Mucosa of rectum (tissue), 2 donors: ENCODE measurements at regions not wholly inside any gene's neighbourhood (a gene's known extent, or its start where the extent isn't known, plus 50 kb on each side); places are given as distances from the start of the nearest gene placed in this dataset.

Source experiments
- H3K27ac ChIP-seq, 2 donors: one replicate each; pipeline ENCODE4 v1.7.0; 2013; ENCODE audit warnings: inconsistent platforms in 2 of 2, low read depth in 2 of 2, low read length in 2 of 2
- H3K27me3 ChIP-seq, 2 donors: one replicate each; pipeline ENCODE4 v1.7.0; 2013; ENCODE audit warnings: low read length in 2 of 2; ENCODE audit not compliant: control insufficient read depth in 2 of 2, insufficient read depth in 2 of 2
- H3K36me3 ChIP-seq, 2 donors: one replicate each; pipeline ENCODE4 v1.7.0; 2013; ENCODE audit warnings: low read length in 2 of 2; ENCODE audit not compliant: control insufficient read depth in 2 of 2, insufficient read depth in 2 of 2
- H3K4me1 ChIP-seq, 2 donors: one replicate each; pipeline ENCODE4 v1.7.0; 2013; ENCODE audit warnings: low read length in 2 of 2, mild to moderate bottlenecking in 1 of 2; ENCODE audit not compliant: control insufficient read depth in 2 of 2, insufficient read depth in 2 of 2
- H3K4me3 ChIP-seq, 2 donors: one replicate each; pipeline ENCODE4 v1.7.0; 2013; ENCODE audit warnings: low read length in 2 of 2
- H3K9ac ChIP-seq, 2 donors: one replicate each; pipeline ENCODE4 v1.7.0; 2013; ENCODE audit warnings: low read length in 2 of 2, low read depth in 1 of 2, mild to moderate bottlenecking in 1 of 2
- H3K9me3 ChIP-seq, 2 donors: one replicate each; pipeline ENCODE4 v1.7.0; 2013; ENCODE audit warnings: low read length in 2 of 2; ENCODE audit not compliant: control insufficient read depth in 2 of 2
- donor health status: healthy.
- donor health status: Normal muscosa, but diverticular disease.

GRCh38 chr7:156207306-156207705 is 395.0 kb upstream of the SHH start:
- Histone ChIP-seq H3K9me3 (no peaks in the 10 kb centered on the region), H3K4me1 (no peaks in the 10 kb centered on the region), H3K27me3 (no peaks in the 10 kb centered on the region), H3K9ac (no peak overlapping the region), H3K36me3 (no peaks in the 10 kb centered on the region), H3K4me3 (no peak overlapping the region), H3K27ac (no peak overlapping the region)

GRCh38 chr7:156206174-156206573 is 393.9 kb upstream of the SHH start:
- no peaks in the 10 kb centered on the region for H3K27me3 ChIP-seq
- H3K4me3 ChIP-seq: no peak overlapping the region
- H3K27ac ChIP-seq: no peak overlapping the region
- H3K36me3 ChIP-seq: no peaks in the 10 kb centered on the region
- H3K9ac ChIP-seq: no peak overlapping the region
- H3K4me1 ChIP-seq: no peaks in the 10 kb centered on the region
- no peaks in the 10 kb centered on the region for H3K9me3 ChIP-seq

DNA sequence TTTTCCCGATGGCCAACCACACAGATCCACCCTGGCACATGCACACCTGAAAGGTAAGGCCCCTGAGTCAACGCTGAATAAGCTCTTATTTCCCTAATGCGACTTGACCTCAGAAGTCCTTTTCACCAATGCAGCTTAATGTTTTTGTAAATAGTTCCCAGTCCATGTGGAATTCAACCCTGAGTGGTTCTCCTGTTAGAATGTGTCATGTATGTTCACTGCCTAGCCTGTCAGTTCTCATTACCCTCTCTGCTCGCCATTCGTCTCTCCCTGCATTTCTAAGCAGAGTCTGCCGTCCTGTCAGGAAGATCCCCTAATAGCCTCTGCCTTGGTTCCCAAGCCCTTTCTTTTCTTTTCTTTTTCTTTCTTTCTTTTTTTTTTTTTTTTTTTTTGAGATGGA is 392.6 kb upstream of the SHH start:
- no peak overlapping the region for H3K27ac ChIP-seq
- no peaks in the 10 kb centered on the region for H3K36me3 ChIP-seq
- no peaks in the 10 kb centered on the region for H3K9me3 ChIP-seq
- no peaks in the 10 kb centered on the region for H3K4me1 ChIP-seq
- no peak overlapping the region for H3K9ac ChIP-seq
- no peaks in the 10 kb centered on the region for H3K27me3 ChIP-seq
- no peak overlapping the region for H3K4me3 ChIP-seq

DNA sequence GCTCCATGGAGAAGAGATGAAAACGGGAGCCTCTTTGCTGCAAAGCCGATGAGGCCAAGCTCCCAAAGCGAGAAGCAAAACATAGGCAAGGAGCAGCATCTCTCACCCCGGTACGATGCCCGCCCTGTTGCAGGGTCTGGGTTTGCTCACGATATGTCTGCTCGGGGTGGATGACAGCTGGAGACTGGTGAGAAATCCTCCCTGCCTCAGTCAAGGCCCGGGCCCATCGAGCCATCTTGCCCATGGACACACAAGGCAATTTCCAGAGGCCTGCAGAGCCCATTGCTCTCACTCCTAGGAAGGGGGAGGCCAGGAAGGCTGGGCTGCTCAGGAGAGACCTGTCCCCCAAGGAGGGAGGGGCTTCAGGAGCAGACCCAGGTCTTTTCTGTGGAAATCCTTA is 391.7 kb upstream of the SHH start:
- H3K27me3 ChIP-seq: no peaks in the 10 kb centered on the region
- H3K27ac ChIP-seq: no peak overlapping the region
- H3K4me3 ChIP-seq: no peak overlapping the region
- H3K4me1 ChIP-seq: no peaks in the 10 kb centered on the region
- H3K9me3 ChIP-seq: no peaks in the 10 kb centered on the region
- no peaks in the 10 kb centered on the region for H3K36me3 ChIP-seq
- H3K9ac ChIP-seq: no peak overlapping the region

DNA sequence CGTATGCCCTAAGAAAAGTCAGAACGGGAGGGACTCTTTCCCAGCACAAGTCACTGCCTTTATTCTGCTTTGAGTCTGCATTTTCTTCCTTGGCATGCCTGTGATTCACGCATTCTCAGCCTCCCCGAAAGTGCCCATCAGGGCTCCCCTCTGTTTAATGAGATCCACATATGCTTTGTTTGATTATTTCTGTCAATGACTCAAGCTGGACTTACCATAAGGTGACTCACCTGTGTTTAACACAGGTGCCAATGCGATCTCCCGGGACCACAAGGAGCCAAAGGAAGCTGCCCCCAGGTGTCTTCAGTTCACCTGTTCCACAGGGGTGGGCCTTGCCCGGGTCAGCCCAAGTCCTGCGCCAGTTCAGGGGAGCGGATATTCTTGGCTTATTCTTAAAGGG is 386.0 kb upstream of the SHH start:
- H3K36me3 ChIP-seq: no peaks in the 10 kb centered on the region
- no peaks in the 10 kb centered on the region for H3K4me1 ChIP-seq
- H3K27me3 ChIP-seq: no peaks in the 10 kb centered on the region
- H3K4me3 ChIP-seq: no peak overlapping the region
- no peak overlapping the region for H3K9ac ChIP-seq
- H3K27ac ChIP-seq: no peak overlapping the region
- no peaks in the 10 kb centered on the region for H3K9me3 ChIP-seq

DNA sequence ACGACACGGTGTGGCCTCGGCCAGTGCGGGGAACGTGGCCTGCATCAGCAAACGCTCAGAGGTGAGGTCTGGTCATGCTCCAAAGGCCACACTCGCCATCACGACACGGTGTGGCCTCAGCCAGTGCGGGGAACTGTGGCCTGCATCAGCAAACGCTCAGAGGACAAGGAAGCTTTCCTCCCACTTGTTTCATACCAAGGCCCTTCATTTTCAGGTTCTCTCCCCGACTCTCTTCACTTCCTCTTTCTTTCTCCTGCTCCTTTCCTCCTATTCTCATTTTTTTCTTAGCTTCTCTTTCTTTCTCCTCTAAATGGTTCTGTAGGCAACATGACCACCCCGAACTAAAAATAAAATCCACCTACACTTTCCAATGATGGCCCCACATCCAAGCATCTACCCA is 384.4 kb upstream of the SHH start:
- Histone ChIP-seq H3K27ac (no peak overlapping the region), H3K9me3 (no peaks in the 10 kb centered on the region), H3K4me1 (no peaks in the 10 kb centered on the region), H3K36me3 (no peaks in the 10 kb centered on the region), H3K4me3 (no peak overlapping the region), H3K9ac (no peak overlapping the region), H3K27me3 (no peaks in the 10 kb centered on the region)

GRCh38 chr7:156195276-156195675 is 383.0 kb upstream of the SHH start:
- Histone ChIP-seq H3K9me3 (no peaks in the 10 kb centered on the region), H3K4me1 (no peaks in the 10 kb centered on the region), H3K27me3 (no peaks in the 10 kb centered on the region), H3K9ac (no peak overlapping the region), H3K4me3 (no peak overlapping the region), H3K36me3 (no peaks in the 10 kb centered on the region), H3K27ac (no peak overlapping the region)

- Histone ChIP-seq H3K4me3 (no peak overlapping the region), H3K27me3 (no peaks in the 10 kb centered on the region), H3K4me1 (no peaks in the 10 kb centered on the region), H3K36me3 (no peaks in the 10 kb centered on the region), H3K9ac (no peak overlapping the region), H3K9me3 (no peaks in the 10 kb centered on the region), H3K27ac (no peak overlapping the region)
Observed at GRCh38 chr7:156194813-156195212, 382.6 kb upstream of the SHH start.

- no peaks in the 10 kb centered on the region for H3K36me3 ChIP-seq
- H3K27me3 ChIP-seq: no peaks in the 10 kb centered on the region
- no peak overlapping the region for H3K27ac ChIP-seq
- H3K9ac ChIP-seq: no peak overlapping the region
- H3K4me3 ChIP-seq: no peak overlapping the region
- no peaks in the 10 kb centered on the region for H3K4me1 ChIP-seq
- H3K9me3 ChIP-seq: no peaks in the 10 kb centered on the region
Observed at GRCh38 chr7:156192921-156193320, 380.7 kb upstream of the SHH start.

DNA sequence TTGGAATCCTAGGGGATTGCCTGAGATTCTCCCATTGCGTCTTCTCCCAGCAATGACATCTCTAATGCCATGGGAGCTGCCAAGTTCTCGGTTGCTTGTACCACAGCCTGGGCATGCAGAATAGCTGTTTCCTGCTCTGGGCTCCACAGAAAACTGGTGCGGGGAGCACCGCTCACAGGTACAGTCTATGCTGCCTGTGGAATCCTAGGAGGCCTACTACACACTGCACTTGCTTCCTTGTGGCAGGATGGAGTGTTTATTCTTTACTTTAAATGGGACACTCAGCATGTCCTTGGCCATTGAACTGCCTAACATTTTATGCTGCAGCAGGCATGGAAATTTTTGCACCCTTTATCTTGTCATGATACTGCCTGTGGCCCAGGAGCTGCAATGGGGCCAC is 378.8 kb upstream of the SHH start:
- Histone ChIP-seq H3K36me3 (no peaks in the 10 kb centered on the region), H3K27ac (no peak overlapping the region), H3K27me3 (no peaks in the 10 kb centered on the region), H3K9ac (no peak overlapping the region), H3K4me3 (no peak overlapping the region), H3K4me1 (no peaks in the 10 kb centered on the region), H3K9me3 (peaks cover 0 to 2% of the 10 kb centered on the region in 2 donors)

DNA sequence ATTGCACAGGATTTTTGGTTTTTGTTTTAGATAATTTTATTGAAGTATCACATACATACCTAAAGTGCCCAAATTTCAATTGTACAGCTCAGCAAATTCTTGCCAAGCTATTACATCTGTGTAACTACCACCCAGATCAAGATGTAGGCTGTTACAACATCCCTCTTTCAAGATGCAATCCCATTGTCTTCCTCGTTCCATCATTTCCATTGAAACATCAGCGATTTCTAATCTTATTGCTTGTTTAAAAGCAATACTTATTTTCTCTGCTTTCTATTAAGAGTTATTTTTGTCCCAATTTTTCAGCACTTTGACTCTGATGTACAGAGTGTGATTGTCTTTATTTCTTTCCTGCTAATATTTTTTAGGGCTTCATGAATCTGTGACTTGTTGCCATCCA is 372.8 kb upstream of the SHH start:
- Histone ChIP-seq H3K4me1 (no peaks in the 10 kb centered on the region), H3K9me3 (peaks cover 0 to 2% of the 10 kb centered on the region in 2 donors), H3K36me3 (no peaks in the 10 kb centered on the region), H3K9ac (no peak overlapping the region), H3K27me3 (no peaks in the 10 kb centered on the region), H3K27ac (no peak overlapping the region), H3K4me3 (no peak overlapping the region)
